Tibial nerve (tissue), 4 donors: ENCODE measurements at regions not wholly inside any gene's neighbourhood (a gene's known extent, or its start where the extent isn't known, plus 50 kb on each side); places are given as distances from the start of the nearest gene placed in this dataset.

Experiments
- EP300 ChIP-seq, 2 donors: sonication (generic); formaldehyde crosslinking; IDR thresholded peaks; one replicate each; pipeline ENCODE4 v1.6.1; 2017; ENCODE audit warnings: antibody characterized with exemption in 2 of 2, mild to moderate bottlenecking in 1 of 2
- POLR2A ChIP-seq, 2 donors: fragments of 450-650 bp; IDR thresholded peaks; one replicate each; pipeline ENCODE4 v1.6.1; 2017; ENCODE audit warnings: antibody characterized with exemption in 2 of 2, mild to moderate bottlenecking in 2 of 2, moderate library complexity in 2 of 2
- TF ChIP-seq, protein P1 (sequence below), 5 experiments: fragments of 200-600 bp in 3 of 5; fragments of 450-650 bp in 2 of 5; sonication (generic) in 3 of 5; IDR thresholded peaks; one replicate each; pipeline ENCODE4 v1.5.1; 2016 to 2019; ENCODE audit warnings: antibody characterized with exemption in 5 of 5, mild to moderate bottlenecking in 3 of 5, moderate library complexity in 2 of 5

- TF ChIP-seq, protein P1, sequence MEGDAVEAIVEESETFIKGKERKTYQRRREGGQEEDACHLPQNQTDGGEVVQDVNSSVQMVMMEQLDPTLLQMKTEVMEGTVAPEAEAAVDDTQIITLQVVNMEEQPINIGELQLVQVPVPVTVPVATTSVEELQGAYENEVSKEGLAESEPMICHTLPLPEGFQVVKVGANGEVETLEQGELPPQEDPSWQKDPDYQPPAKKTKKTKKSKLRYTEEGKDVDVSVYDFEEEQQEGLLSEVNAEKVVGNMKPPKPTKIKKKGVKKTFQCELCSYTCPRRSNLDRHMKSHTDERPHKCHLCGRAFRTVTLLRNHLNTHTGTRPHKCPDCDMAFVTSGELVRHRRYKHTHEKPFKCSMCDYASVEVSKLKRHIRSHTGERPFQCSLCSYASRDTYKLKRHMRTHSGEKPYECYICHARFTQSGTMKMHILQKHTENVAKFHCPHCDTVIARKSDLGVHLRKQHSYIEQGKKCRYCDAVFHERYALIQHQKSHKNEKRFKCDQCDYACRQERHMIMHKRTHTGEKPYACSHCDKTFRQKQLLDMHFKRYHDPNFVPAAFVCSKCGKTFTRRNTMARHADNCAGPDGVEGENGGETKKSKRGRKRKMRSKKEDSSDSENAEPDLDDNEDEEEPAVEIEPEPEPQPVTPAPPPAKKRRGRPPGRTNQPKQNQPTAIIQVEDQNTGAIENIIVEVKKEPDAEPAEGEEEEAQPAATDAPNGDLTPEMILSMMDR (IDR thresholded peaks at IDR 0.05): no peak
- TF ChIP-seq POLR2A (IDR thresholded peaks at IDR 0.05): no peak
- TF ChIP-seq EP300 (IDR thresholded peaks at IDR 0.05): no peak
Measured at GRCh38 chrX:45756557-45756956, 555.9 kb upstream of the DIPK2B start.
